NCI-H1092 treated with DMSO at 0.1 percent for 48 hours (cell line): ENCODE measurements at regions not wholly inside any gene's neighbourhood (a gene's known extent, or its start where the extent isn't known, plus 50 kb on each side); places are given as distances from the start of the nearest gene placed in this dataset.
"Not testable (repeated sequence)": the region's sequence is repeated elsewhere in the genome, so short reads cannot be mapped to it uniquely, and the experiment has no call there.

ENCODE experiments used
- DNase-seq: peaks from one replicate; lab custom pipeline; 2025; lab: John Stamatoyannopoulos, UW

DNA sequence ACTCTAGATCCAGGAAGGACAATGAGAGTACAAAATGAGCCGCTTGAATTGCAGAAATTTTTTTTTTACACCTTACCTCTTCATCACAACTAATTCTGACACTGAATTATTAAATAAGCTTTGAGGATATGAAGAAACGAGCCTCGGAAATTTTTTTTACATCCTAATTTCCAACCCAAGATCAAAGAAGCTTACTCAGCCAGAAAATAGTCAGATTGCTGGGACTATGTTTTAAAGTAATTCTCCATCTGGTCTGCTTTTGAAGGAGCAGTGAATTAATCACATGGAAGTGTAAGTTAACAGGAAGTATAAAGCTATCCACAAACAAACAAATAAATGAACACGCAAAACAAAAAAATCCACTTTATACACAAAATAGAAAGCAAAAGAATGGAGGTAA, 437.0 kb upstream of the KCNMB2 start:
- no peak for DNase-seq

DNA sequence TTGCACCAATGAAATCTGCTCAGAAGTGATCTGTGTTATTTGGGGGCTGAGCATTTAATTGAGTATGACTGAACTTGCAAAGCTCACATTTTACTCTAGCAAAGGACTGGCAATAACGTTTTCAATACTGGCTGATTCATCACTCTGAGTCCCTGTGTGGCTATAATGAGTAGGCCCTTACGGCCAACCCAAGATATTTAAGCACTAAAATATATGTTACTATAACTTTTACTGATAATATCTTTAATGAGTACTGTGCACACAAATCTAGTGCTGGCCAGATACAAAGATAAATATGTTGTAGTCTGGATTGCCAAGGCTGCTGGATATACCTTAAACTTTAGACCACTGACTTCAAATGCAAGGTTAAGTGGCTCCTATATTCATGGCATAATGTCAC, 436.4 kb upstream of the KCNMB2 start:
- no peak for DNase-seq

DNA sequence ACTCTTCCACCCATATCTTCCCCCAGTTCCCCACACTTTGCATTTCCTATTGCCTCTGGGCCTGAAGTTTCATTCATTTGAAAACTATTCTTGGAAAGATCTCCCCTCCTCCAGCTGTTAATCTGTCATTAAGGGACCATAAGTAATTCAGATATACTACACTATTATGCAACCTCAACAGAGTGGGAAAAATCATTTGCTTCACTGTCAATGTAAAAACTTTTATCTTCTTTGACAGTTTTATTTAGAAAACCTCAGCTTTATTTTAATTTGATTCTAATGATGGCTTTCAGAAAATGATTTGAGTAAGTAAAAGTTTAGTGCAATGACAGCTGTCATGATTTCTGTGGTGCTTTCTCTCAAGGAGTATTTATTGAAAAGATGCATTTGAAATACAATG, 435.3 kb upstream of the KCNMB2 start:
- no peak for DNase-seq

- no peak for DNase-seq
Observed at GRCh38 chr3:178103140-178103539, 433.1 kb upstream of the KCNMB2 start.

DNA sequence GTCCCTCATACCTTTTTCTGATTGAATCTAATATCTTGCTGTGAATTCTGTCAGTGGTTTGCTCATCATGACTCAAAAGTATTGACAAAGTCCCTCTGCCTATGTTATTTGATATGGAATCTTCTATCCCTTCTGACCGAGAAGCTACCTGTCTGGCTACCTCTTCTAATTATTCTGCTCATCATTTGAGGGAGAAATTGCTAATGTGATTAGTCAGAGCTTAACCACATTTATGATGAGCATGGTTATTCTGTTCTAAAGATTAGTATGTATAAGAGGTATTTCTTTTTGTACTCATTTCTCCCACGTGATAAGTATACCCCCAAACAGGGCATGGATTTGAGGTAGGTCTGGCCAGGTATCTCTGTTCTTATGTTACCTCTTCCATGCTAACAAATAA, 428.4 kb upstream of the KCNMB2 start:
- DNase-seq, result no peak

DNA sequence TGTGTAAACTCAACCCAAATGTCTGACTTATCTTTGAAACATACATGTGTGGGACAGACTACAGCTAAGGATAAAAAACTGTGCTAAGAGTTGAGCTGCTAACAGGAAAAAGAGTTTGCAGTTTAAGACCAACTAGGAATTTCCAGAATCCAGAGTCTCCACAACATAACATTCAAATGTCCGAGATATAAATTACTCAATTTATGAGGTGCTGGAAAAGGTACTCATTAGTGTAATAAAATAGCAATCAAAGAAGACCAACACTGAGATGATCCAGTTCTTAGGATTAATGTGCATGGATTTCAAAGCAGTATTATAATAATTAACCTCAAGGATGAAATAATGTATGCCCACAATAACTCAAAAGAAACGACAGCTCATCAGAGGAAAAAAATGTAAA, 426.5 kb upstream of the KCNMB2 start:
- no peak for DNase-seq

- no peak for DNase-seq
Observed at GRCh38 chr3:178112134-178112533, 424.1 kb upstream of the KCNMB2 start.

DNA sequence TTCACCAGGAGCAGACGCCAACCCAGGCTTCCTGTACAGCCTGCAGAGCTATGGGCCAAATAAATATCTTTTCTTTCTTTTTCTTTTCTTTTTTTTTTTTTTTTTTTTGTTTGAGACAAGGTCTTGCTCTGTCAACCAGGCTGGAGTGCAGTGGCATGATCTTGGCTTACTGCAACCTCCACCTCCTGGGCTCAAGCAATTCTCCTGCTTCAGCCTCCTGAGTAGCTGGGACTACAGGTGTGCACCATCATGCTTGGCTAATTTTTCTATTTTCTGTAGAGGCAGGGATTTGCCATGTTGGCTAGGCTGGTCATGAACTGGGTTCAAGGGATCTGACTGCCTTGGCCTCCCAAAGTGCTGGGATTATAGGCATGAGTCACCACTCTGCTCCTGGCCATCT, 423.7 kb upstream of the KCNMB2 start:
- DNase-seq, result not testable (repeated sequence)

DNA sequence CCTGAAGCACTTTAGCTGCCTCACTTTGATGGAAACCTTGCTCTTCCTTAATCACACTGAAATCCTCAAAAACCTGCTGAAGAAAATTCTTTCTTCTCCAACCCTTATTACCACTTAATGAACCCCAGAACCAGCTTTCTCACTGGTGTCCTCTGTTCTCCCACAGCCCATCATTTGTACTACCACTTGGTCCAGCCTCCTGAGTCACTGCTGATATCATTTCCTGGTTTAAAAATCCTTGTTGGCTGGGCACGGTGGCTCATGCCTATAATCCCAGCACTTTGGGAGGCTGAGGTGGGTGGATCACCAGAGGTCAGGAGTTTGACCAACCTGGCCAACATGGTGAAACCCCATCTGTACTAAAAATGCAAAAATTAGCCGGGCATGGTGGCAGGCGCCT, 418.6 kb upstream of the KCNMB2 start:
- no peak for DNase-seq

DNA sequence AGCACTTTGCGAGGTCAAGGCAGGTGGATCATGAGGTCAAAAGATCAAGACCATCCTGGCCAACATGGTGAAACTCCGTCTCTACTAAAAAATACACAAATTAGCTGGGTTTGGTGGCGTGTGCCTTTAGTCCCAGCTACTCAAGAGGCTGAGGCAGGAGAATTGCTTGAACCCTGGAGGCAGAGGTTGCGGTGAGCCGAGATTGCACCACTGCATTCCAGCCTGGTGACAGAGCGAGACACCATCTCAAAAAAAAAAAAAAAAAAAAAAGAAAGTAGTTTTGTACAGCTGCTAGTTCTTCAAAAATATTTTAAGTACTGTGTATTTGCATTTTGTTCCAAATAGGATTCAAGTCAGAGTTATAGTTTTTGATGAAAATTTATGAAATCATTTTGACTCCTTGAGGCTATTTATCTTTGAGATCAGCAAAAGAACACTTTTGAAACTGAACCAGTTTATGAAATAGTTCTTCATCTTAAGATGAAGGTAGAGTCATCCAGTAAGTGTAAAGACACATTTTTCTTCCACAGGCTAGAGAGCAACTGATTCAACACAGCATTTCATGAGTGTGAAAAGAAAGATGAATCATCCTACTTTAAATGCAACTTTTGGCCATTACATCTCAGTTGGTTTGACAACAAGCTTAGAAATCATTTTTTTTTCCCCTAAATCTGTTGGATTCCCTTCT, 416.5 kb upstream of the KCNMB2 start:
- DNase-seq, result not testable (repeated sequence)

DNA sequence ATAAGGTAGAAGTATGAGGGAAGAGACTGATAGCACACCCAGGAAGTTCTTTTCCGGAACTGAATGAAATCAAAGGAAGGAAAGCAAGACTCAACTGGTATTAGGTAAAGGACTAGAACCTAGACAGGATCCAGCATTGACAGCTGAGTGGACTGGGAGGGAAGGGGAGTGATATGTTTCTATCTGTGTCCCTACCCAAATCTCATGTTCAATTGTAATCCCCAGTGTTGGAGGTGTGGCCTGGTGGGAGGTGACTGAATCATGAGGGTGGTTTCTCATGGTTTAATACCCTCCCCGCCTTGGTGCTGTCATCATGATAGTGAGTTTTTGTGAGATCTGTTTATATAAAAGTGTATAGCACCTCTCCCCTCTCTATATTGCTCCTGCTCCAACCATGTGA, 415.9 kb upstream of the KCNMB2 start:
- no peak for DNase-seq

GRCh38 chr3:178126686-178127085, 409.6 kb upstream of the KCNMB2 start:
- DNase-seq, result no peak

DNA sequence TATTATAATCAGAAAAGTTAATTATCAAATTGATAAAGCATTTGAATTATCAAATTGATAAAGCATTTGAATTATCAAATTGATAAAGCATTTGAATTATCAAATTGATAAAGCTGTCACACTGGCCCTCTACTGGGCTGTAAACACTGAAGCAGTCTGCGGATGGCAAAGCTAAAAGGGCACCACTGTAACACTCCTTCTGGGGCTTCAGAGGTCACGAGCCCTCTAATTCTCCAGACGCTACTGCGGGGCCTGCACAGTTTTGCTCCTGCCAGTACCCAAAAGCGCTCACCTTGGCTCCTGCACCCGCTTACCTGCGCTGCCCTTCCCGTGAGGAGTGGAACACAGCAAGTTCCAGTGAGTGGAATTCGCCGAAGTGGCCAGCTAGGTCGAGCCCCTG, 409.0 kb upstream of the KCNMB2 start:
- no peak for DNase-seq

- DNase-seq, result no peak
Observed at GRCh38 chr3:178129109-178129508, 407.1 kb upstream of the KCNMB2 start.

DNA sequence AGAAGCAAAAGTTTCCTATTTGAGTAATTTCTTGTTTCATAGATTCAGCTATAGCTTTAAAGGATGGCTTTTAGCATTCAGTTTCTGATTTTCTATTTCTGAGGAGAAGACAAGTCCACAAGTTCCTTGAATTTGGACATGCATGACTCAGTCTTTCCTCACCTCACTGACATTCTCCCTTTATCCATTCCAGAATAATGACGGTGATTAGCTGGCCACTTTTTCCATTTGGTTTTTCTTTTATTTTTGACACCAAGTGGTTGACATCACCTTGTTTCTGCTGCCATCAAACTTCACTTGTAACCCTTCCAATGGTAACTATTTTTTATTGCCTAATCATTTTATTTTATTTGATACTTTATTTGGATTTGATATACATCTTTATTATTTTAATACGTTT, 404.4 kb upstream of the KCNMB2 start:
- DNase-seq, result no peak

DNA sequence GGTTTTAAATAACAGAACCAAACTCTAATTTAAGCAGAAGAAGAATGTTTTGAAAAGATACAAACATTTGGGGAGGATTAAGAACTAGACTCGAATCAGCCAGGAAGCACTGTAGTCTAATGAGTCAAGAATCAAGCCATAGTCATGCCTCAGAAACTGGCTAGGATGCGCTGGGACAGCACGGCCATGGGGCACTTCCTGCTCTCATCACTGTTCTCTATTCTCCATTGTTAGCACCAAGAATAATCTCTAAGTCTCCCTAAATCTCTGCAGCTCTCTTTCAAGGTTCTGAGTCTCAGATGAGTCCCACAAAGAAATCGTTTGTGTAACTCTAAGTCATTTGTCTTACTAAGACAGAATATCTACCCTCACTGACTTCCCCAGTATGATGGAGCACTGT, 399.0 kb upstream of the KCNMB2 start:
- no peak for DNase-seq

DNA sequence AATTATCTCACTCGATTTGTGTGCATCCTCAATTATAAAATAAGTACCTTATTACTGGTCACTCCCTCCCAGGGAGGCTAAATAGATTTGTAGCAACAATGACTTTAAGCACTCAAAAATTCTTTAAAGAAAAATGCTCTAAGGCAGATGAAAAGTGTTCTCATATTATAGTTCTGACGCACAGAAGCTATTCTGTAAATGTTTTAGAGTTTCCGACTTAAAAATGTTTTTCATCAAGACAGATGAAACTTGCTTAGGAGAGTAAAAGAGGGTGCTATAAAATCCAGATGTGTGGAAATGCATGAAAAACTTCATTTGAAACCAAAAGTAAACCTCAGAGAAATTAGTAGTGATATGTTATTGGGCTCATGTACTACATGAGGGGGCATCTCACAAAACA, 398.4 kb upstream of the KCNMB2 start:
- no peak for DNase-seq

DNA sequence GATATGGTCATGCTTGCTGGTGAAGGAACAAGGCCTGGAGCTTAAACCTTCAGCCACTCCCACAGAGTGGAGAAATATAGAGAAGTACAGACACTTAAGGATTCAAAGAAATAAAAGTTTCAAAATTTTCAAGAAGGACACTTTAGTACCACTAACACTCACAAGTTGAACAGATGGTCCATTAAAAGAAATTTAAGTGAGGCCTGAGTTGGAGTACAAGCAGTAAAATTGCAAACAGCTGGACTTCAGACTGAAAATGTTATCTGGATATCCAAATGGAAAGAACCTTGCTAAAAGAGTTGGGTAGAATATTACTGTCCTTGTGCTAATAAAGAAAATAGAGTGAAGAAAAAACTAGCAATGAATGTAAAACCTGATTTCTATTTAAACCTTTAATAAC, 397.1 kb upstream of the KCNMB2 start:
- no peak for DNase-seq

DNA sequence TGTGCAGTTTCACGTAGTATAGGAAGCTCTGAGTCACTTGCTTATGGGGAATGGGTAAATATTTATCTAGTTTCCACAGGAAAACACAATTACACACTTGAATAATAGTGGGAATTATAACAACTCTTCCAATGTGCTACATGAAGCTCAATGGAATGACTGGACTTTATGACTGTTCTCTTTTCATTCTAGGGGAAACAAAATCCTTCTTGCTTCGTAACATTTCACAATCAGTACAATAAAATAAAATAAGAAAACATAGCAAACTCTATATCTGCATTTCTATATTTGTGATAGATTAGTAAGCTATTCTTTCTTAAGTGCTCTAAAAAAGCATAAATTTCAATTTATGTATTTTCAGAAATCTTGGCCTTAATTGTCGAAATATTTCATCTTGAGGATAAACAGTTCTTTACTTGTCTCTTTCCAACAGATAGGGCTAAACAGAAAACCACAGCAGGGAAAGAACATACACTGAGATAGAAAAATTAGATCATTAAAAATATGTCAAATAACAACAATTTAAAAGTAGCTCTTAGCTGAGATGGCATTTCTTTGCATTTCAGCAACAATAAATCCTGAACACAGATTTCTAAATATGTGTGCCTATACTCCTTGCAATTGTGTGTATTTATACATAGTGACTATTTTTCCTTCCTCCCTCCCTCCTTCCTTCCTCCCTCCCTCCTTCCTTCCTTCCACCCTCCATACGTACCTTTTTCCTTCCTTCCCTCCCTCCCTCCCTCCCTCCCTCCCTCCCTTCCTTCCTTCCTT, 395.5 kb upstream of the KCNMB2 start:
- no peak for DNase-seq

DNA sequence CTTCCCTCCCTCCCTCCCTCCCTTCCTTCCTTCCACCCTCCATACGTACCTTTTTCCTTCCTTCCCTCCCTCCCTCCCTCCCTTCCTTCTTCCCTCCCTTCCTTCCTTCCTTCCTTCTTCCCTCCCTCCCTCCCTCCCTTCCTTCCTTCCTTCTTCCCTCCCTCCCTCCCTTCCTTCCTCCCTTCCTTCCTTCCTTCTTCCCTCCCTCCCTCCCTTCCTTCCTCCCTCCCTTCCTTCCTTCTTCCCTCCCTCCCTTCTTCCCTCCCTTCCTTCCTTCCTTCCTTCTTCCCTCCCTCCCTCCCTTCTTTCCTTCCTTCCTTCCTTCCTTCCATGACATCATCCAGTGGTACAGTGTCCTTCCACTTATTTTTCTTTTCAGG, 394.9 kb upstream of the KCNMB2 start:
- DNase-seq, result not testable (repeated sequence)

GRCh38 chr3:178146406-178146831, 389.8 kb upstream of the KCNMB2 start:
- peak; percentile 58 for DNase-seq

GRCh38 chr3:178147001-178147400, 389.2 kb upstream of the KCNMB2 start:
- no peak for DNase-seq

GRCh38 chr3:178152031-178152806, 384.0 kb upstream of the KCNMB2 start:
- DNase-seq, result peak; percentile 36
